Endothelial cell of umbilical vein (primary cell): ENCODE measurements at regions not wholly inside any gene's neighbourhood (a gene's known extent, or its start where the extent isn't known, plus 50 kb on each side); places are given as distances from the start of the nearest gene placed in this dataset.

Source experiments
- BruUV-seq: library from RNA; stranded (reverse); fragments of 400-500 nt; replicated peaks from 2 replicates; lab custom pipeline; 2021; lab: Mats Ljungman, UMichigan
- CTCF ChIA-PET: fragments of 300-600, 350-600 bp; sonication (Branson Sonifier 250); formaldehyde crosslinking; loops from one replicate; lab custom pipeline; 2021; ENCODE audit warnings: antibody characterized with exemption, inconsistent platforms; lab: Charles Lee
- POLR2A ChIA-PET: fragments of 300-600, 350-600 bp; sonication (Branson Sonifier 250); formaldehyde crosslinking; loops from one replicate; lab custom pipeline; 2021; ENCODE audit warnings: antibody characterized with exemption, inconsistent platforms; lab: Charles Lee
- DNase-seq: peaks from one replicate; pipeline ENCODE4 v3.0.0-alpha.2; 2011; ENCODE audit warnings: low read depth, low spot score
- FAIRE-seq: peaks from 2 replicates; lab custom pipeline; 2011; peaks lifted over from hg19 to GRCh38; lab: Jason Lieb, UNC
- H2AFZ ChIP-seq: 2 replicates; pipeline ENCODE4 v1.6.0; 2012; ENCODE audit warnings: low read depth, low read length, control low read depth, inconsistent platforms
- H3K27ac ChIP-seq: 2 replicates; pipeline ENCODE4 v1.5.1; 2011; ENCODE audit warnings: low read depth, mild to moderate bottlenecking, control low read depth, low read length, moderate library complexity; ENCODE audit not compliant: insufficient read depth
- H3K27me3 ChIP-seq, 2 experiments: 2 replicates each; pipeline versions ENCODE4 v1.6.0 to v1.6.1; 2011; ENCODE audit warnings: low read length in 2 of 2, mixed read lengths in 1 of 2; ENCODE audit not compliant: control insufficient read depth in 2 of 2, insufficient read depth in 2 of 2
- H3K36me3 ChIP-seq, 2 experiments: 2 replicates in 1 of 2; 3 replicates in 1 of 2; pipeline ENCODE4 v1.5.1; 2011; ENCODE audit warnings: low read length in 2 of 2, mild to moderate bottlenecking in 1 of 2, moderate library complexity in 1 of 2; ENCODE audit not compliant: control insufficient read depth in 2 of 2, insufficient read depth in 2 of 2; ENCODE audit errors: extremely low read depth in 1 of 2
- H3K4me1 ChIP-seq: 3 replicates; pipeline ENCODE4 v1.5.1; 2011; ENCODE audit warnings: mild to moderate bottlenecking, low read length; ENCODE audit not compliant: control insufficient read depth, insufficient read depth; ENCODE audit errors: extremely low read depth
- H3K4me2 ChIP-seq: 2 replicates; pipeline ENCODE4 v1.6.1; 2011; ENCODE audit warnings: low read length, control low read depth, mixed read lengths; ENCODE audit not compliant: insufficient read depth
- H3K4me3 ChIP-seq, 3 experiments: fragments of 200-600 bp in 1 of 3; sonication (generic), shearing (Covaris generic) in 1 of 3; replicated peaks in 1 of 3; 2 replicates each; pipeline ENCODE4 v1.5.1; 2011 to 2016; ENCODE audit warnings: control low read depth in 3 of 3, low read length in 3 of 3, mild to moderate bottlenecking in 2 of 3, inconsistent platforms in 1 of 3, low read depth in 1 of 3, moderate library complexity in 1 of 3; ENCODE audit not compliant: insufficient read depth in 1 of 3
- H3K79me2 ChIP-seq: 2 replicates; pipeline ENCODE4 v1.6.0; 2012; ENCODE audit warnings: low read length, inconsistent platforms; ENCODE audit not compliant: control insufficient read depth, insufficient read depth
- H3K9ac ChIP-seq: replicated peaks from 2 replicates; pipeline ENCODE3; 2011; ENCODE audit warnings: low read length, control low read depth; ENCODE audit not compliant: insufficient read depth; ENCODE audit errors: extremely low read depth
- H3K9me1 ChIP-seq: replicated peaks from 3 replicates; pipeline ENCODE4 v1.6.0; 2011; ENCODE audit warnings: mild to moderate bottlenecking, low read length; ENCODE audit not compliant: control insufficient read depth, insufficient read depth; ENCODE audit errors: extremely low read depth
- H3K9me3 ChIP-seq: replicated peaks from 2 replicates; pipeline ENCODE4 v1.5.1; 2012; ENCODE audit warnings: low read length, inconsistent platforms; ENCODE audit not compliant: control insufficient read depth, insufficient read depth
- H4K20me1 ChIP-seq: replicated peaks from 2 replicates; pipeline ENCODE3; 2011; ENCODE audit warnings: mild to moderate bottlenecking, low read length; ENCODE audit not compliant: control insufficient read depth, insufficient read depth; ENCODE audit errors: extremely low read depth
- EZH2 ChIP-seq: IDR thresholded peaks from 2 replicates; pipeline ENCODE4 v1.6.1; 2012; ENCODE audit warnings: borderline replicate concordance, low read depth, mild to moderate bottlenecking, moderate library complexity, low read length, inconsistent platforms; ENCODE audit not compliant: severe bottlenecking
- FOS ChIP-seq: IDR thresholded peaks from 2 replicates; pipeline ENCODE4 v1.6.1; 2011; ENCODE audit warnings: mild to moderate bottlenecking, low read length, moderate library complexity, borderline replicate concordance; ENCODE audit not compliant: insufficient read depth
- GATA2 ChIP-seq: IDR thresholded peaks from 2 replicates; pipeline ENCODE4 v1.7.0; 2011; ENCODE audit warnings: low read depth, mild to moderate bottlenecking, moderate library complexity, mixed read lengths, low read length; ENCODE audit not compliant: insufficient read length, insufficient read depth
- JUN ChIP-seq: IDR thresholded peaks from 2 replicates; pipeline ENCODE4 v1.6.1; 2011; ENCODE audit warnings: borderline replicate concordance, low read depth; ENCODE audit not compliant: insufficient read length, insufficient read depth
- MYC ChIP-seq: IDR thresholded peaks from one replicate; pipeline ENCODE4 v1.6.1; 2011; ENCODE audit warnings: mild to moderate bottlenecking, low read depth, low read length
- POLR2A ChIP-seq: IDR thresholded peaks from 2 replicates; pipeline ENCODE4 v1.6.1; 2012; ENCODE audit warnings: low read depth, mild to moderate bottlenecking, control low read depth, low read length
- POLR2AphosphoS5 ChIP-seq: IDR thresholded peaks from 2 replicates; pipeline ENCODE4 v1.6.1; 2012; ENCODE audit warnings: low read depth, mild to moderate bottlenecking, control low read depth, low read length, moderate library complexity; ENCODE audit not compliant: insufficient read depth
- dilution Hi-C: fragments of 300-500 bp; cut with MboI; formaldehyde crosslinking; loops from one replicate; pipeline ENCODE4 v1.15.0; 2019; ENCODE audit warnings: low sequenced_read_pairs; ENCODE audit not compliant: extremely low pct_ligation_motif_present
- intact Hi-C: fragments of 100-400 bp; cut with micrococcal nuclease; formaldehyde crosslinking; loops from one replicate; pipeline ENCODE4 v1.10.0; 2022
- TF ChIP-seq, protein P1 (sequence below), 2 donors: IDR thresholded peaks; 1 replicate in 1 of 2; 2 replicates in 1 of 2; pipeline ENCODE4 v1.5.1; 2011; ENCODE audit warnings: low read length in 2 of 2, mild to moderate bottlenecking in 2 of 2, moderate library complexity in 2 of 2, control low read depth in 1 of 2, inconsistent platforms in 1 of 2, low read depth in 1 of 2; ENCODE audit not compliant: insufficient read depth in 1 of 2; ENCODE audit errors: extremely low read depth in 1 of 2
- TF ChIP-seq, protein P2 (sequence below): IDR thresholded peaks from 2 replicates; pipeline ENCODE4 v1.6.1; 2011; ENCODE audit not compliant: insufficient read depth, insufficient read length

DNA sequence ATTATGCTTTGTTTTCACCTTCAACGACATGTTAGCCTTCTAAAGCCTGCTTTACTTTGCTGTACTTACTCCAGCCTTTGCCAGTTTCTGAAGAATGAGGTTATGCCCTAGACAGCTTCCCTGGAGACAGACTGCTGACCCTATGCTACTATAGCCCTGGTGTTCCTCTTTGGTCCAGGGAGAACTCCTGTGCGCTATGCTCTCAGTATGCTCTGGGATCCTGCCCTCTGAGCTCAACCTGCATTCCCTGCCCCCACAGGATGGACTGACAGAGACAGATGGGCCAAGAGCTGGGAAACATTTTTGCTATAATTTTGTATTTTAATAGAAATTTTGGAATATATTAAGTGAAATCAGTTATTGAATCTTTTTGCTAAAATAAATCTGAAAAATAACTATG is 425.9 kb downstream of the TMA16 start:
- no peak overlapping the region for H3K4me2 ChIP-seq
- BruUV-seq, result no TSS peak
- TF ChIP-seq, protein P1, sequence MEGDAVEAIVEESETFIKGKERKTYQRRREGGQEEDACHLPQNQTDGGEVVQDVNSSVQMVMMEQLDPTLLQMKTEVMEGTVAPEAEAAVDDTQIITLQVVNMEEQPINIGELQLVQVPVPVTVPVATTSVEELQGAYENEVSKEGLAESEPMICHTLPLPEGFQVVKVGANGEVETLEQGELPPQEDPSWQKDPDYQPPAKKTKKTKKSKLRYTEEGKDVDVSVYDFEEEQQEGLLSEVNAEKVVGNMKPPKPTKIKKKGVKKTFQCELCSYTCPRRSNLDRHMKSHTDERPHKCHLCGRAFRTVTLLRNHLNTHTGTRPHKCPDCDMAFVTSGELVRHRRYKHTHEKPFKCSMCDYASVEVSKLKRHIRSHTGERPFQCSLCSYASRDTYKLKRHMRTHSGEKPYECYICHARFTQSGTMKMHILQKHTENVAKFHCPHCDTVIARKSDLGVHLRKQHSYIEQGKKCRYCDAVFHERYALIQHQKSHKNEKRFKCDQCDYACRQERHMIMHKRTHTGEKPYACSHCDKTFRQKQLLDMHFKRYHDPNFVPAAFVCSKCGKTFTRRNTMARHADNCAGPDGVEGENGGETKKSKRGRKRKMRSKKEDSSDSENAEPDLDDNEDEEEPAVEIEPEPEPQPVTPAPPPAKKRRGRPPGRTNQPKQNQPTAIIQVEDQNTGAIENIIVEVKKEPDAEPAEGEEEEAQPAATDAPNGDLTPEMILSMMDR (IDR thresholded peaks at IDR 0.05; ENCODE audit: extremely low read depth in 1 of 2, insufficient read depth in 1 of 2, low read depth in 1 of 2, low read length in 2 of 2), result no peak
- TF ChIP-seq JUN (no peak), POLR2A (no peak), POLR2AphosphoS5 (no peak), GATA2 (no peak), MYC (no peak), FOS (no peak)
- dilution Hi-C loops (no loop called here), intact Hi-C loops (no loop called here)
- H3K9me3 ChIP-seq, result no peaks in the 10 kb centered on the region
- H3K4me1 ChIP-seq, result no peaks in the 10 kb centered on the region
- no peak overlapping the region for H3K4me3 ChIP-seq
- CTCF ChIA-PET, result no interaction called here
- H3K9me1 ChIP-seq, result no peaks in the 10 kb centered on the region
- no peaks in the 10 kb centered on the region for H3K36me3 ChIP-seq
- H3K27ac ChIP-seq, result no peak overlapping the region
- H3K9ac ChIP-seq, result no peak overlapping the region
- no peak for DNase-seq
- H4K20me1 ChIP-seq, result no peaks in the 10 kb centered on the region
- POLR2A ChIA-PET, result no interaction called here
- H3K27me3 ChIP-seq, result no peaks in the 10 kb centered on the region
- no peaks in the 10 kb centered on the region for H3K79me2 ChIP-seq
- FAIRE-seq, result no peak
- H2AFZ ChIP-seq, result no peak overlapping the region

DNA sequence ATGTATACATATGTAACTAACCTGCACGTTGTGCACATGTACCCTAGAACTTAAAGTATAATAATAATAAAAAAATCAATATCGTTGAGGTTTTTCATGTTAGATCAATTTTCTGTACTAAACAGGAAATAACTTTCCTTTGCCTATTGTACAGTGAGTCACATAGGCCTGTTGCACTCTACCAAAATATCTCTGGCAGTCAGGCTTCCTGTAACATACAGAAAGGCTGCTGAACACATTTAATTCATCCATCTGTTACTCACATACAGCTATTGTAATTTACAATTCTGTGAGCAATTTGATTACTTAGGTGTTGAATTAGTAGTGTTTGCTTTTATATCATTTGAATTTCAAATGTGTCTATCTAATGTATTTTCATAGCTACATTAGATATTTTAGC is 427.8 kb downstream of the TMA16 start:
- H3K36me3 ChIP-seq, result no peaks in the 10 kb centered on the region
- no TSS peak for BruUV-seq
- CTCF ChIA-PET, result no interaction called here

More for the DNA sequence above, 427.8 kb downstream of the TMA16 start:
- no peaks in the 10 kb centered on the region for H3K4me1 ChIP-seq
- no peak for FAIRE-seq
- H3K9me3 ChIP-seq, result no peaks in the 10 kb centered on the region
- no peak overlapping the region for H3K4me3 ChIP-seq
- H3K27me3 ChIP-seq, result no peaks in the 10 kb centered on the region
- H2AFZ ChIP-seq, result no peak overlapping the region
- no peak for TF ChIP-seq FOS
- TF ChIP-seq GATA2, result no peak
- no peak for TF ChIP-seq MYC
- TF ChIP-seq POLR2AphosphoS5, result no peak
- TF ChIP-seq POLR2A, result no peak
- no peak for TF ChIP-seq JUN
- no peak for TF ChIP-seq EZH2
- TF ChIP-seq, protein P1 (IDR thresholded peaks at IDR 0.05; ENCODE audit: extremely low read depth in 1 of 2, insufficient read depth in 1 of 2, low read depth in 1 of 2, low read length in 2 of 2), result no peak
- TF ChIP-seq, protein P2, sequence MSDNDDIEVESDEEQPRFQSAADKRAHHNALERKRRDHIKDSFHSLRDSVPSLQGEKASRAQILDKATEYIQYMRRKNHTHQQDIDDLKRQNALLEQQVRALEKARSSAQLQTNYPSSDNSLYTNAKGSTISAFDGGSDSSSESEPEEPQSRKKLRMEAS, result no peak
- H3K9me1 ChIP-seq, result no peaks in the 10 kb centered on the region
- H3K9ac ChIP-seq, result no peak overlapping the region
- intact Hi-C loops (no loop called here), dilution Hi-C loops (no loop called here)
- POLR2A ChIA-PET, result no interaction called here
- no peak for DNase-seq
- H3K79me2 ChIP-seq, result no peaks in the 10 kb centered on the region
- no peak overlapping the region for H3K27ac ChIP-seq
- H4K20me1 ChIP-seq, result no peaks in the 10 kb centered on the region
- no peak overlapping the region for H3K4me2 ChIP-seq
